Neuron (in vitro differentiated cells): ENCODE measurements at regions not wholly inside any gene's neighbourhood (a gene's known extent, or its start where the extent isn't known, plus 50 kb on each side); places are given as distances from the start of the nearest gene placed in this dataset.

Source experiments
- H2AFZ ChIP-seq: one replicate; pipeline ENCODE4 v1.6.1; 2013; ENCODE audit warnings: low read depth, mild to moderate bottlenecking, inconsistent platforms, low read length, moderate library complexity
- H3K27me3 ChIP-seq: one replicate; pipeline ENCODE4 v1.6.1; 2013; ENCODE audit warnings: low read length; ENCODE audit not compliant: insufficient read depth
- H3K36me3 ChIP-seq: one replicate; pipeline ENCODE4 v1.6.1; 2013; ENCODE audit warnings: low read length; ENCODE audit not compliant: insufficient read depth
- H3K4me1 ChIP-seq: one replicate; pipeline ENCODE4 v1.6.1; 2013; ENCODE audit warnings: low read length; ENCODE audit not compliant: insufficient read depth
- H3K4me3 ChIP-seq: 2 replicates; pipeline ENCODE4 v1.5.1; 2013; ENCODE audit warnings: mild to moderate bottlenecking, low read length, moderate library complexity
- H3K9me3 ChIP-seq: one replicate; pipeline ENCODE4 v1.6.1; 2013; ENCODE audit warnings: low read length

- no peaks in the 10 kb centered on the region for H3K36me3 ChIP-seq
- H3K4me3 ChIP-seq: no peak overlapping the region
- no peaks in the 10 kb centered on the region for H3K27me3 ChIP-seq
- no peaks in the 10 kb centered on the region for H3K9me3 ChIP-seq
- no peak overlapping the region for H2AFZ ChIP-seq
- H3K4me1 ChIP-seq: peaks cover 40% of the 10 kb centered on the region
Observed at GRCh38 chr19:5392486-5392885, 51.9 kb upstream of the PTPRS start.

- Histone ChIP-seq H3K4me1 (peaks cover 46% of the 10 kb centered on the region), H3K27me3 (no peaks in the 10 kb centered on the region), H3K36me3 (no peaks in the 10 kb centered on the region), H3K4me3 (no peak overlapping the region), H2AFZ (no peak overlapping the region), H3K9me3 (no peaks in the 10 kb centered on the region)
Observed at GRCh38 chr19:5393088-5393487, 52.5 kb upstream of the PTPRS start.

- Histone ChIP-seq H3K27me3 (no peaks in the 10 kb centered on the region), H3K36me3 (no peaks in the 10 kb centered on the region), H3K4me1 (peaks cover 51% of the 10 kb centered on the region), H3K4me3 (peak overlapping the region; percentile 26), H2AFZ (no peak overlapping the region), H3K9me3 (no peaks in the 10 kb centered on the region)
Observed at GRCh38 chr19:5394551-5395505, 54.2 kb upstream of the PTPRS start.

- Histone ChIP-seq H3K36me3 (no peaks in the 10 kb centered on the region), H2AFZ (no peak overlapping the region), H3K4me1 (peaks cover 51% of the 10 kb centered on the region), H3K4me3 (peak overlapping the region; percentile 17), H3K27me3 (no peaks in the 10 kb centered on the region), H3K9me3 (no peaks in the 10 kb centered on the region)
Observed at GRCh38 chr19:5395556-5395955, 54.9 kb upstream of the PTPRS start.

- peaks cover 51% of the 10 kb centered on the region for H3K4me1 ChIP-seq
- no peak overlapping the region for H2AFZ ChIP-seq
- no peaks in the 10 kb centered on the region for H3K36me3 ChIP-seq
- no peaks in the 10 kb centered on the region for H3K27me3 ChIP-seq
- no peaks in the 10 kb centered on the region for H3K9me3 ChIP-seq
- peak overlapping the region; percentile 17 for H3K4me3 ChIP-seq
Observed at GRCh38 chr19:5396096-5396939, 55.7 kb upstream of the PTPRS start.

- Histone ChIP-seq H3K4me3 (no peak overlapping the region), H3K4me1 (peaks cover 51% of the 10 kb centered on the region), H2AFZ (no peak overlapping the region), H3K9me3 (no peaks in the 10 kb centered on the region), H3K36me3 (no peaks in the 10 kb centered on the region), H3K27me3 (no peaks in the 10 kb centered on the region)
Observed at GRCh38 chr19:5396963-5397362, 56.4 kb upstream of the PTPRS start.

- Histone ChIP-seq H3K36me3 (no peaks in the 10 kb centered on the region), H3K9me3 (no peaks in the 10 kb centered on the region), H3K4me3 (peak overlapping the region; percentile 13), H2AFZ (no peak overlapping the region), H3K27me3 (no peaks in the 10 kb centered on the region), H3K4me1 (peaks cover 46% of the 10 kb centered on the region)
Observed at GRCh38 chr19:5397804-5398692, 57.2 kb upstream of the ZNRF4 start.

- H3K9me3 ChIP-seq: no peaks in the 10 kb centered on the region
- peaks cover 40% of the 10 kb centered on the region for H3K4me1 ChIP-seq
- no peaks in the 10 kb centered on the region for H3K27me3 ChIP-seq
- no peak overlapping the region for H2AFZ ChIP-seq
- H3K36me3 ChIP-seq: no peaks in the 10 kb centered on the region
- H3K4me3 ChIP-seq: no peak overlapping the region
Observed at GRCh38 chr19:5398693-5399057, 56.5 kb upstream of the ZNRF4 start.

GRCh38 chr19:5403968-5404640 lies 51.1 kb upstream of the ZNRF4 start:
- no peak overlapping the region for H2AFZ ChIP-seq
- no peaks in the 10 kb centered on the region for H3K4me1 ChIP-seq
- no peaks in the 10 kb centered on the region for H3K27me3 ChIP-seq
- H3K4me3 ChIP-seq: no peak overlapping the region
- H3K36me3 ChIP-seq: no peaks in the 10 kb centered on the region
- H3K9me3 ChIP-seq: no peaks in the 10 kb centered on the region
